ENCODE measurements at regions not wholly inside any gene's neighbourhood (a gene's known extent, or its start where the extent isn't known, plus 50 kb on each side); places are given as distances from the start of the nearest gene placed in this dataset.
"Not testable (repeated sequence)": the region's sequence is repeated elsewhere in the genome, so short reads cannot be mapped to it uniquely, and the experiment has no call there.

GRCh38 chr13:83722443-83722842 is 159.8 kb downstream of the SLITRK1 start:
- no peak for FAIRE-seq

GRCh38 chr13:83716121-83716520 is 166.2 kb downstream of the SLITRK1 start:
- no peak for FAIRE-seq

- no peak for FAIRE-seq
Observed at GRCh38 chr13:83714236-83714635, 168.0 kb downstream of the SLITRK1 start.

GRCh38 chr13:83710133-83710515 is 172.2 kb downstream of the SLITRK1 start:
- no peak for FAIRE-seq

- FAIRE-seq = no peak
Observed at GRCh38 chr13:83709426-83710132, 172.7 kb downstream of the SLITRK1 start.

GRCh38 chr13:83702021-83702420 is 180.3 kb downstream of the SLITRK1 start:
- no peak for FAIRE-seq

- no peak for FAIRE-seq
Observed at GRCh38 chr13:83692800-83693199, 189.5 kb downstream of the SLITRK1 start.

- FAIRE-seq = no peak
Observed at GRCh38 chr13:83691966-83692365, 190.3 kb downstream of the SLITRK1 start.

GRCh38 chr13:83681547-83681946 is 200.7 kb downstream of the SLITRK1 start:
- FAIRE-seq = no peak

GRCh38 chr13:83677985-83678384 is 204.3 kb downstream of the SLITRK1 start:
- FAIRE-seq = no peak

GRCh38 chr13:83672612-83673011 is 209.7 kb downstream of the SLITRK1 start:
- no peak for FAIRE-seq

GRCh38 chr13:83667606-83668005 is 214.7 kb downstream of the SLITRK1 start:
- FAIRE-seq = no peak

GRCh38 chr13:83666141-83666540 is 216.1 kb downstream of the SLITRK1 start:
- no peak for FAIRE-seq

- FAIRE-seq = no peak
Observed at GRCh38 chr13:83657281-83657680, 225.0 kb downstream of the SLITRK1 start.

- FAIRE-seq = not testable (repeated sequence)
Observed at GRCh38 chr13:83642617-83643016, 239.7 kb downstream of the SLITRK1 start.

- FAIRE-seq = no peak
Observed at GRCh38 chr13:83634601-83635000, 247.7 kb downstream of the SLITRK1 start.

GRCh38 chr13:83633746-83634145 is 248.5 kb downstream of the SLITRK1 start:
- FAIRE-seq = no peak

- FAIRE-seq = no peak
Observed at GRCh38 chr13:83622422-83622784, 259.9 kb downstream of the SLITRK1 start.

GRCh38 chr13:83621765-83622421 is 260.4 kb downstream of the SLITRK1 start:
- no peak for FAIRE-seq

GRCh38 chr13:83620530-83621220 is 261.6 kb downstream of the SLITRK1 start:
- no peak for FAIRE-seq

GRCh38 chr13:83618966-83619365 is 263.3 kb downstream of the SLITRK1 start:
- no peak for FAIRE-seq

GRCh38 chr13:83613524-83613923 is 268.8 kb downstream of the SLITRK1 start:
- FAIRE-seq = no peak

- no peak for FAIRE-seq
Observed at GRCh38 chr13:83601539-83601938, 280.7 kb downstream of the SLITRK1 start.

GRCh38 chr13:83592095-83592494 is 290.2 kb downstream of the SLITRK1 start:
- FAIRE-seq = no peak

All from A204.1 (cell line).